Dermis blood vessel endothelial cell (primary cell): ENCODE measurements at regions not wholly inside any gene's neighbourhood (a gene's known extent, or its start where the extent isn't known, plus 50 kb on each side); places are given as distances from the start of the nearest gene placed in this dataset.
"Not testable (repeated sequence)": the region's sequence is repeated elsewhere in the genome, so short reads cannot be mapped to it uniquely, and the experiment has no call there.

ENCODE experiments used
- DNase-seq: peaks from one replicate; pipeline ENCODE4 v3.0.0; 2010

DNA sequence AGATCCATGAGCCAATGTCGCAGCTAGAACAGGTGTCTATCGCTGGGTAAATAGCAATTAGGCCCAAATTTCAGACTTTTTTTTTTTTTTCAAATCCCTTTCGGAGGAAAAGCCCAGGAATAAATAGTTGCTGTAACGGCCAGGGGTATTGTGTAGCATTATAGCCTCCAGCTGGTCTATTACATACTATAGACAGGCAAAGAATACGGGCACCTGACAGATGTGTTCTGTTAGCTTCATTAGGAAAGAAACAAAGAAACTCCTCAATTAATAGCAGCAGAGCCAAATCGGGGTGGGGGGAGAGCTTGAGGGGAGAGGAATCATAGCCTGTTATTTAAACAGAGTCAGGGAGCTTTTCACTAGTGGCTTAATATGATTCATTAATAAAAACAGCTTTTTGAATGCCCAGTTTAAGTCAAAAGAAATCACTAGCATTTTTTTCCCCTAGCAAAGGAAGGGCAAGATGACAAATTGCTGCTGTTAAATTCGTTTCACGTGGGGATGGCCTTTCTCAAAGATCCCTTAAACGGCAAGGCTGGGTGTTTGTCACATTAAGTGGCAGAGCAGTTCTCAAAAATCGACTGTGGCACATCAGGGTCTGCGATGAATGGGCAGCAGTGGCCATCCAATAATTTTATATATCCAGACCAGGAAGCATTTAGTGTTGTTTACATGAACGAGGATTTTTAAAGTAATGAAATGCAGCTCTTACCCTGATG lies 139.4 kb downstream of the ID4 start:
- no peak for DNase-seq

DNA sequence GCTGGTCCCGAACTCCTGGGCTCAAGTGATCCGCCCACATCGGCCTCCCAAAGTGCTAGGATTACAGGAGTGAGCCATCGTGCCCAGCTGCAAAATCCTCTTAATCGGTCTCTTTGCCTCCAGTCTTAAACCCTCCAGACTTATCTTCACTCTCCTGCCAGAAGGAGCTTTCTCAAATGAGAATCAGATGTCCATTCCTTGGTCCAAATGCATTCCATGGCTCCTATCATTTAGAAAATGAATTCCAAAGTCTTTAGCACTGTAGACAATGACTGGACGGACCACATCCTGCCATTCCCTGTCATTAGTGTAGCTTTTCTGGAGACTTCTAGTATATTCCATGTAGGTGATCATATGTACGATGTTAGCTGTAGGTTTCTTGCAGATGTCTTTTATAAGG lies 141.9 kb downstream of the ID4 start:
- DNase-seq = no peak

DNA sequence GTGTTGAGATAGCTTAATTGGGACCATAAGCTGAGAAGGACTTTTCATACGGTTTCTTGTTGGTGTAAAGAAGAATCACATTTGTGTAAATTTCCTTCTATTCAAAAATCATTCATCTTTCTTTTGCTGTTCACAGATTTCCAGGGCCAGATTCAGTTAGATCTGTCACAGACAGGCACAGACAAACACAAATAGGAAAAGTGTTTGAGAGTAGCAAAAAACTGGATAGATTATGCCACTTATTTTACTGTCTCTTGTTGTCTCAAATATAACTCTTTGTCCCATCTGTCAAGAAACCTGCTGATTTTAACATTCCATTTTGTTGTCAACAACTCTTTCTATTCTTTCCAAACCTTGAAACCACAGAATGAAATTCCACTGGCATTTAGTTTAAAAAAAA lies 142.8 kb downstream of the ID4 start:
- no peak for DNase-seq

GRCh38 chr6:19983374-19983773 lies 146.2 kb downstream of the ID4 start:
- DNase-seq = no peak

DNA sequence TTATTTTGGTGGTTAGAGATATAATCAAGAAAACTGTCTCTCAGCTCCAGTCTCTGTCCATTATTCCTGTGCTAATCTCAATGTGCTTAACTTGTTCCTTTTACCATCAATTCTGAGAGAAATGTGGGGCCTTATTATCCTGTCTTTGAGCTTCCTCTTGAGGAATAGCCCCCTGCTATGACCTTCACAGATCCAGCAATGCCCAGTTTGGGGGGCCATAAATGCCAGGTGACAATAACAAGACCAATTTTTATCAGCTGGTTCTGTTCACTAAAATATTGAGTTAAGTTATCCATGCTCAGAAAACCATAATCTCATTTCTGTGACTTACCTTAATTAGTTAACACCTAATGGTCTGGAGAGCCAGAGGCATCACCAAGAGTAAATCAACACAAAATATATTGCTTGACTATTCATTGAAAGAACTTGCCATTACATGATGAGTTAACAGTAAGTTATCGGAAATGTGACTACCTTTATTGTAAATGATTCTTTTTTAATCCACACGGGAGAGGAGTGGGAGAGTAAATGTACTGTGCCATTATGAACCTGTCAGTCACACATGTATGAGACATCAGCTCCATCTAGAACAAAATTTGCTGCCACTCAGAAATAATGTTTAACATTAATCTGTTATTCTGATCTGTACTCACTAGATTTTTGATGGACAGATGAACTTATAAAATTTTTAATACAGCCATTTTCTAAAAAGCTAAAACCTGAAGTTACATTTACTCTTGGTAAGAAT lies 149.7 kb downstream of the ID4 start:
- no peak for DNase-seq

DNA sequence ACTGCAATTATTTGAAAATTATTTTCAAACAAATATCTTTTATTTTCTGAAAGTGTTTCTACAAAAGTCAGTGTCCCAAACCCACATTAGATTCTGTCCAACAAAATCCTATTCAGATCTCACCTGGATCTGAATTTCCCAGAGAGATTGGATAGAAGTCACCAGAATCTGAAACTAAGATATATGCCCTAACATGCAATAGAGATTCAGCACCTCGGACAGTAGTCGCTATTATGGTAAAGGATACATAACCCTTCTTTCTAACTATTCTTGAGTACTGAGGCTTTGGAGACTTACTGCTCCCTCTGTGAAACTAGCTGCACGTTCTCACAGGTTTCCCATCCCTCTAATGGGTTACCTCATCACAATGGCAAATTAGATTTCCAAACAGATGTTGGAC lies 151.4 kb downstream of the ID4 start:
- DNase-seq = peak; percentile 3

DNA sequence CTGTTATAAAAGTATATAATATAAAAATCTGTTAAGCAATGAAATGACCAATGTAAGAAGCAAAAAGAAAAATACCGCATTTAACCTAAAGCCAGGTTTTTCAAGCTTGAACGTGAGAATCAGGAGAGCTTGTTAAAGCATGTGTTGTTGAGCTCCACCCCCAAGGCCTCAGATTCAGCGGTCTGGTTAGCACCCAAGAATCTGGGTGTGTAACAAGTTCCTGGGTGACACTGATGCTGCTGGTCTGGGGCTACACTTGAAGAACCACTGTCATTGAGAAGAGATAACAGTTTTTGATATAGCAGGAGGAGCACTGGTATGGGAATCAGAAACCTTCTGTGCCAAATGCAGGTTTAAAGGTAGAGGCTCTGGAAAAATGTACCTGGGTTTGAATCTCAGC lies 154.0 kb downstream of the ID4 start:
- no peak for DNase-seq

DNA sequence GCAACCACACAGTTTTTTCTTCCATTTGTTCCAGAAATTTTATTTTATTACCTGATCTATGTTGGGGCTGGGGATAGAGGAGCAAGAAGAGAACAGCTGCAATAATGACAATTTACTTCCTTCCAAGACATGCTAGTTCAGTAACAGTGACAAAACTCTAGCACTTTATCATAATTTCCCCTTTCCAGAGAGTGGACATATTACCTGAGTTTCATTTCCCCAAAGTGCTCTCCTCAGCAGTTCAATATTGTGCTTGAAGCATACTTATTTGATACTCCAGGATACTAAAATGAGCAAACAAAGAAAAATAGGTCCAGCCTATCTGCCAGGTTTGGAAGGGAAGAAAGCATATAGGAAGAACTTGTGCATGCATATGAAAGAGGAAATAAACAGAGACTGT lies 157.7 kb downstream of the ID4 start:
- DNase-seq = no peak

GRCh38 chr6:19995575-19996257 lies 158.5 kb downstream of the ID4 start:
- no peak for DNase-seq

GRCh38 chr6:19997104-19997503 lies 159.9 kb downstream of the ID4 start:
- DNase-seq = no peak

DNA sequence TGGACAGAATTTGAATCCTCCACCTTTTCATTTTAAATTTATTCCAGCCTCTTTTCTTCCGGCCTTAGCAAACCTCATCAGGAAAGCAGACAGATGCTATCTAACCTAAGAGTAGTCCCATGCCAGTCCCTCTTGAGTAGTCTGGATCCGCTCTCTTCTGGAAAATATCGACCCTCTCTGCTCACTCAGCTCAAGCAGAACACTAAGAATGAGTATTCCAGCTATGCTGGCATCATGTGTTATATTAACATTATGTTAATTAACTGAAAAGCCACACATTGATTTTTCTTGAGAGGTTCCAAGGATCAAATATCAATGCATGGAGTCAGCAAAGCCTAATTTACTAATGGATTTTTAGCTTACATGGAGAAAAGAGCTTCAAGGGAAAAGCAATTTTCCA lies 161.4 kb downstream of the ID4 start:
- DNase-seq = no peak

DNA sequence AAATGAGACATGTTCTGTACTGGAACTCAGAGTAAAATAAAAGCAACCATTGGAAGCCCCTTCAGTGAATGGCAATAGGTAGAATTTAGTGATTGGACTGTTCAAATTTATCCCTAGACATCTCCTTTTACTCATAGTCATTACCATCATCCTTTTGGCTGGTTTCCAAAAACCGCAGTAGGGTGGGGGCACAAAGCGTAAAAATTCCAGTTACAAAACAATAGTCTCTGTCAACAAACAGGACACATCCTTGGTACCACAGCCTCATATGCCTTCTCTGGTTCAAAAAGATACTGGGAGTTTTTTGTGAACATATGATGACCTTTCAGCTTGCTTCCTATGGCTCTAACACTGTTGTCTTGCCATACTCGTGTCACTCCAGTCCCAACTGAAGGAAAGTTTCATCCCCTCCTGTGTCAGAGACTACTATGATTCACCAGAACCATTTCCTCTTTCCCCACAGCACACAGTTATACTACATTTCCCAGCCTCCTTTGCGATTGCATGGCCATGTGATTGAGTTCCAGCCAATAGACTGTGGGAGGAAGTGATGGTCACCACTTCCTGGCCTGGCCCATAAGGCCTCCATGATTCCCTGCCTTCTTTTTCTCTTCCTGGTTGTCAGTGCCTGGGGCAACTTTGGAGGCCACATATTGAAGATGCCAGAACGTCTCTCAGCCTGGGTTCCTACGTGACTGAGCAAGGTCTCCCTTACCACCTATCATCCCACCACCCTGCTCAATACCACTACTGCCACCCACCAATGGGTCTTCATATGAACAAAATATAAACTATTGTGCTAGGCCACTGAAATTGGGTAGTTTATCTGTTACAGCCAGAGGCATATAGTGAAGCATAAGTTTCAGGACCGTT lies 162.4 kb downstream of the ID4 start:
- DNase-seq = no peak

- DNase-seq = no peak
These were observed 164.1 kb downstream of the ID4 start for GRCh38 chr6:20001286-20001685.

DNA sequence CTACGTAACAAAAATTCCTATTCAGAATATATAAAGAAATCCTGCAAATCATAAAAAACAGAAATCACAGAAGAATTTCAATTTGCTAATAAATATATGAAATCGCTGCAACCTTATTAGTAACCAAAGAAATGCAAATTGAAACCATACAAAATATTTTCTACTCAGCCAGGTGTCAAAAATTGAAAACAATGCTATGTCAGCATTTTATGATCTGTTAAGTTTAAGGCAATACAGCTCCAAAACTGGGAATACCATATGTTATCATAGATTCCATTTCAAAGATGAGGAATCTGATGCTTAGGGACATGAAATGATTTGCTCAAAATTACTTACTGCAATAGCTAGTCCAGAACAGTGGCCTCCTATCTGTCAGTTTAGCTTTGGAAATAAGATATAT lies 168.9 kb downstream of the ID4 start:
- no peak for DNase-seq

- DNase-seq = no peak
These were observed 171.0 kb downstream of the ID4 start for GRCh38 chr6:20008131-20008530.

- no peak for DNase-seq
These were observed 176.1 kb downstream of the ID4 start for GRCh38 chr6:20013066-20013861.

DNA sequence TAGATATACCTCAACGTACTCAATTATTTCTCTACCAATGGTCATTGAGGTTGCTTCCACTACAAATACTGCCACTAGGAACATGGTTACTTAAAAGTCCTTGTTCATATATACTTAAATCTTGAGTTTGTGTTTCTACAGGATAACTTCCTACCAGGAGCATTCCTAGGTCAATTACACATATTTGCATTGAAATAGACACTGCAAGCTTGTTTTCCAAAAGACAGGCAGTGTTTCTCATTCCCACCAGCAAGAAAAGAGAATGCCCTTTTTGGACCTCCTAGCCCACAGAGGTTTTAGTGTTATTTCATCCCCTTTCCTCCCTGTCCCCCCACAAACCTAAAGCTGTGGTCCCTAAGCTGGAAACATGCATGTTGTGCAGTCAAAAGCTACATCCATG lies 177.3 kb downstream of the ID4 start:
- no peak for DNase-seq

- DNase-seq = no peak
These were observed 183.4 kb downstream of the ID4 start for GRCh38 chr6:20020526-20020925.

DNA sequence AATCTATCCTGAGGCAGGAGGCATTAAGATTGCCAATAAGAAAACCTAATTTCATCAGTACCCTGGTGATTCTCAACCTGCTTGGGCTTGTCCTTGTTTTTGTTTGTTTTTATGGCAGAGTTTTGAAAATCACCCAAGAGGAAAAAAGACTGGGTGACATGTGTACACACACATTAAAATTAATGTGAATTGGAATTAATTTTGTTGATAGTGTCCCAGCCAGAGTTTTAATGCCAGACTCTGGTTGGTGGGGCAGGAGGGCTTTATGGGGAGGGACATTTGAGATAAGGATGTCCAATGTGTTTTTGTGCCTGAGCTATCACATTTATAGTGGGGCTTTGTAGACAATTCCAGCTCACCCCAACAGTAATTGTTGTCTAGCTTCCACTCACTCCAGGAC lies 184.6 kb downstream of the ID4 start:
- no peak for DNase-seq

GRCh38 chr6:20023549-20024315 lies 186.6 kb downstream of the ID4 start:
- DNase-seq = not testable (repeated sequence)

DNA sequence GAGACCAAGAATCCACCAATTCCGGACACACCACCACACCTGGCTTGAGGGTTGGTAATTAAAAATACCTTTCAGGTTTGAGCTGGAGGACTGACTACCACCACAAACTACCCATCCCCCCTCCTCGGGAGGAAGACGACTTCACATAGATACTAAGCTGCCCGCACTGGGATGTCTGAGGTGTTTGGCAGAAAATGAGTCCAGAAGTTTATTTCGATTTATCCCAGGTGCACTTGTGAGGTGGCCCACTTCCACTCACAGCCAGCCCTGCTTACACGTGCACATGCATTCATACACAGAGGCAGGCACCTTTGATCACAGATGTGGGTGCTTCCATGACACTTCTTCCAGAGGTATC lies 187.1 kb downstream of the ID4 start:
- no peak for DNase-seq
